ENCODE measurements at regions not wholly inside any gene's neighbourhood (a gene's known extent, or its start where the extent isn't known, plus 50 kb on each side); places are given as distances from the start of the nearest gene placed in this dataset.

GRCh38 chr15:31550211-31550977 lies 223.8 kb downstream of the KLF13 start:
- no peaks in the 10 kb centered on the region for H3K27me3 Mint-ChIP-seq (ENCODE audit: unreplicated experiment)
- no peak overlapping the region for H3K4me3 Mint-ChIP-seq (ENCODE audit: low read depth, unreplicated experiment)
- TF ChIP-seq CTCF (IDR thresholded peaks at IDR 0.05; ENCODE audit: unreplicated experiment) = no peak
- no peaks in the 10 kb centered on the region for H3K4me1 Mint-ChIP-seq (ENCODE audit: low read depth, unreplicated experiment)
- H3K9me3 Mint-ChIP-seq (ENCODE audit: low read depth, unreplicated experiment) = no peaks in the 10 kb centered on the region
- CTCF ChIA-PET = no interaction called here
- no peak overlapping the region for H3K27ac Mint-ChIP-seq (ENCODE audit: unreplicated experiment)
- BruUV-seq (replicated peaks) = no TSS peak
- DNase-seq = no peak
- no peaks in the 10 kb centered on the region for H3K36me3 Mint-ChIP-seq (ENCODE audit: insufficient read depth, unreplicated experiment)
- intact Hi-C loops (cut with micrococcal nuclease; ENCODE audit: unreplicated experiment) = no loop called here

GRCh38 chr15:31551323-31551722 lies 224.7 kb downstream of the KLF13 start:
- Mint-ChIP-seq H3K4me3 (ENCODE audit: low read depth, unreplicated experiment) (no peak overlapping the region), H3K36me3 (ENCODE audit: insufficient read depth, unreplicated experiment) (no peaks in the 10 kb centered on the region), H3K4me1 (ENCODE audit: low read depth, unreplicated experiment) (no peaks in the 10 kb centered on the region), H3K27ac (ENCODE audit: unreplicated experiment) (no peak overlapping the region), H3K9me3 (ENCODE audit: low read depth, unreplicated experiment) (no peaks in the 10 kb centered on the region), H3K27me3 (ENCODE audit: unreplicated experiment) (no peaks in the 10 kb centered on the region)
- DNase-seq = no peak
- CTCF ChIA-PET = no interaction called here
- no peak for TF ChIP-seq CTCF (IDR thresholded peaks at IDR 0.05; ENCODE audit: unreplicated experiment)
- intact Hi-C loops (cut with micrococcal nuclease; ENCODE audit: unreplicated experiment) = no loop called here
- BruUV-seq (replicated peaks) = no TSS peak

- Mint-ChIP-seq H3K36me3 (ENCODE audit: insufficient read depth, unreplicated experiment) (no peaks in the 10 kb centered on the region), H3K4me1 (ENCODE audit: low read depth, unreplicated experiment) (no peaks in the 10 kb centered on the region), H3K9me3 (ENCODE audit: low read depth, unreplicated experiment) (no peaks in the 10 kb centered on the region), H3K27ac (ENCODE audit: unreplicated experiment) (no peak overlapping the region), H3K4me3 (ENCODE audit: low read depth, unreplicated experiment) (no peak overlapping the region), H3K27me3 (ENCODE audit: unreplicated experiment) (no peaks in the 10 kb centered on the region)
- BruUV-seq (replicated peaks) = no TSS peak
- no peak for DNase-seq
- TF ChIP-seq CTCF (IDR thresholded peaks at IDR 0.05; ENCODE audit: unreplicated experiment) = no peak
- CTCF ChIA-PET = no interaction called here
- intact Hi-C loops (cut with micrococcal nuclease; ENCODE audit: unreplicated experiment) = no loop called here
Observed at GRCh38 chr15:31552482-31553099, 226.0 kb downstream of the KLF13 start.

- Mint-ChIP-seq H3K27ac (ENCODE audit: unreplicated experiment) (no peak overlapping the region), H3K9me3 (ENCODE audit: low read depth, unreplicated experiment) (no peaks in the 10 kb centered on the region), H3K4me1 (ENCODE audit: low read depth, unreplicated experiment) (no peaks in the 10 kb centered on the region), H3K27me3 (ENCODE audit: unreplicated experiment) (no peaks in the 10 kb centered on the region), H3K36me3 (ENCODE audit: insufficient read depth, unreplicated experiment) (no peaks in the 10 kb centered on the region), H3K4me3 (ENCODE audit: low read depth, unreplicated experiment) (no peak overlapping the region)
- no TSS peak for BruUV-seq (replicated peaks)
- TF ChIP-seq CTCF (IDR thresholded peaks at IDR 0.05; ENCODE audit: unreplicated experiment) = no peak
- intact Hi-C loops (cut with micrococcal nuclease; ENCODE audit: unreplicated experiment) = no loop called here
- CTCF ChIA-PET = no interaction called here
- DNase-seq = no peak
Observed at GRCh38 chr15:31554261-31554660, 227.6 kb downstream of the KLF13 start.

Measured in Calu3 (cell line).